ENCODE measurements at regions not wholly inside any gene's neighbourhood (a gene's known extent, or its start where the extent isn't known, plus 50 kb on each side); places are given as distances from the start of the nearest gene placed in this dataset.

- no peak for TF ChIP-seq CTCF (IDR thresholded peaks at IDR 0.05; ENCODE audit: insufficient read depth, low read length)
- no peak for TF ChIP-seq GABPA (IDR thresholded peaks at IDR 0.05; ENCODE audit: low read depth)
Measured at GRCh38 chr2:175275539-175275938, 94.0 kb upstream of the ATP5MC3 start.

Measured in HL-60 (cell line).